Ecto neural progenitor cell (in vitro differentiated cells): ENCODE measurements at regions not wholly inside any gene's neighbourhood (a gene's known extent, or its start where the extent isn't known, plus 50 kb on each side); places are given as distances from the start of the nearest gene placed in this dataset.

Experiments used
- DNase-seq: peaks from one replicate; pipeline ENCODE4 v3.0.0-alpha.2; 2018; ENCODE audit warnings: low spot score

DNA sequence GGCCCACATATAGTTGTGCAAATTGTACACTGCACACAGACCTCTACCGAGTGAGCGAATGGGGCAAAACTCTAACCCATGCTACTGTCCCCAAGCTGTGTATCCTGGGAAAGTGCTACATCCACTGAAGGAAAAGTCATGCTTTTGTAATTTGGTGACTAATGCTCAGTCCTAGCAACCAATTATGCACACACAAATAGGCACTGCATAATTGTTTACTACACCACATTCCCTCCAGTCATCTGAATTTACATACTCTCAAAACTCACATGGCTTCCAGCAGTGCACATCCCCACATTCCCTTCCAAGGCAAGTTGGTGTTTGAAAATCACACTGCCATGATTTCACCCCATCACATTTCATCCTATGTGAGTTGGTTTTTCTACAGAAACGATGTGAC is 125.9 kb upstream of the OSMR start:
- DNase-seq, result no peak

GRCh38 chr5:38720554-38721361 is 125.1 kb upstream of the OSMR start:
- DNase-seq, result no peak

DNA sequence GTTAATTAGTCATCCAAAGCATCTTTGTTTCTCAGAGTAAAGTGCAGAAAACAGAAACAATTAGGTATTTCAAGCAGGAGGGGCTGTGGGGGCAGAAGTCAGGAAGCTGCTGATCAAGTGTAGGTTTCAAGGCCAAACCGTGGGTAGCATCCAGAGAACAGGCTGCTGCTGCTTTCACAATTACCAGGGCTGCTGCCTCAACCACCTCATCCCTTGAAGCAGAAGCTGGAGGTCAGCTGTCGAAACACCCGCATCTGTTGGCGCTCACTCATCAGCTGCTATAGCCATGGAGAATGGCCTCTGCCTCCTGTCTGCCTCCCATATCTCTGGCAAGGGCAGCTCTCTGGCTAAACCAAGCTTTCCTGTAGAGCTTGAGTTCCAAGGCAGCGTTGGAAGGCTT is 122.9 kb upstream of the OSMR start:
- DNase-seq, result no peak

DNA sequence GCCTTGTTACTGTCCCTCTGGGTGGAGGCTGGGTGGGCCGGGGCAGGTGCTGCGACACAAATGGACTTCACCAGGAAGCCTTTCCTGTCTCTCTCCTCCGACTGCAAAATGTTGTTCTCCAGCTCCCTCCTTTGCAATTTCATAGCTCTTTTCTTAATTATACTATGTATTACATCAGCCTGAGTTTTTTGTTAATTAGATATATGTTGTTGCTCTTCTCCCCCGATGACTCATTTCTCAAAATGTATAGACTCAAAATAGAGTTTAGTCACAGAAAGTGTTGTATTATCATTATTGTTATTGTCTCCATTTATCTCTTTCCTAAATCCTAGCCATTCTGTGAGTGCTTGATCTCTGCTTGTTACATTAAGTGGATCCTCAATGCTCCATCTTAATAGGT is 122.4 kb upstream of the OSMR start:
- no peak for DNase-seq

- DNase-seq, result no peak
Observed at GRCh38 chr5:38724301-38725030, 121.3 kb upstream of the OSMR start.

GRCh38 chr5:38725371-38725865 is 120.4 kb upstream of the OSMR start:
- peak; percentile 71 for DNase-seq

GRCh38 chr5:38726279-38726678 is 119.5 kb upstream of the OSMR start:
- DNase-seq, result no peak

DNA sequence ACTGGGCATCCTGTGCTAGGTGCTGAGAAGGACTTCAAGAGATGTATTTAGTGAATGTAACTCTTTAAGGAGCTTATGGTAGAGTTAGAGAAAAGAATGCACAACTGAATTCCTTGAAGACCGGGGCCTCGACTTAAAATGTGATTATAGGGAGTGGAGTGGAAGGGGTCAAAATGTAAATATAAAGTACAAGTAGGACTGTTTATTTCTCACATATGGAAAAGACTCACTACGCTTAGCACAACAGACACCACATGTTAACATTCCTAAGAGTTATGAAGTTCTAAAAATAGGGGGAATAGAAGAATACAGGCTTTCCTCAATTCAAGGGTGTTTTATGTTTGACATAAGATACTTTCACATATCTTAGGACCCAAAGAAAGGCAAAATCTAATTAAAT is 117.8 kb upstream of the OSMR start:
- DNase-seq, result no peak

- no peak for DNase-seq
Observed at GRCh38 chr5:38731461-38731860, 114.4 kb upstream of the OSMR start.

DNA sequence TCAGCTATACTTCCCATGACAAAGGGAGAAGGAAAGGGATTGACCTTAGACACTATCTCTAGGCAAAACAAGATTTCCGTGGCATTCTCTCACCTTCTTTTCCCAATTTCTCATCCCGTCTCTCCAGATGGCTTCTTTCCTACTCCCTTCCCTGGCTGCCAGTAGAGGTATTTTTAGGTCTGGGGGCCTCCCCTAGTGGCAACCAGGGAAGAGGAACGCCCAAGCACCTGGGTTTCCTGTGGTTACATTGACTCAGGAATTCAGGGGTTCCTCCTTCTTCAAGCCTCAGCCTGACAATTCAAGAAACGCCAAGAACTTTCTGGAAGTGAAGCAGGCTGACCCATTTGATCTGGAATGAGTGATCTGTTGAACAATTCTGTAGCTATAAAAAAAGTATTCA is 111.5 kb upstream of the OSMR start:
- DNase-seq, result no peak

DNA sequence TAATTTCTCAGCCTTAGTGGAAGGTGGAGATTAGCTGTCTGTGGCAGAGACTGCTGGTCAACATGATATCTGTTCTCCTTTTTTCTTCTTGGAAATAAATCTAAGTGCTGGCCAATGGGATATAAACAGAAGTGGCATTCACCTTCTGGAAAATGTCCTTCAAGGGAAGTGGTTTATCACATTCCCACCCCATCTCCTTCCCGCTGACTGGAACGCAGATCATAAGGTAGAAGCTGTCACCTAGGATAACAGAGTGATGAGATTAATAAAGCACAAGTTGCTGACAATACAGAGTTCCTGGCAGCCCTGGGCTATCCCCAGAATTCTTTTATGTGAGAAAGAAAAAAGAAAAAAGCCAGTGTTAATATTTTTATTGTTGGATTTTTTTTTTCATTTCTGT is 109.7 kb upstream of the OSMR start:
- DNase-seq, result no peak

GRCh38 chr5:38737976-38738375 is 107.8 kb upstream of the OSMR start:
- no peak for DNase-seq

DNA sequence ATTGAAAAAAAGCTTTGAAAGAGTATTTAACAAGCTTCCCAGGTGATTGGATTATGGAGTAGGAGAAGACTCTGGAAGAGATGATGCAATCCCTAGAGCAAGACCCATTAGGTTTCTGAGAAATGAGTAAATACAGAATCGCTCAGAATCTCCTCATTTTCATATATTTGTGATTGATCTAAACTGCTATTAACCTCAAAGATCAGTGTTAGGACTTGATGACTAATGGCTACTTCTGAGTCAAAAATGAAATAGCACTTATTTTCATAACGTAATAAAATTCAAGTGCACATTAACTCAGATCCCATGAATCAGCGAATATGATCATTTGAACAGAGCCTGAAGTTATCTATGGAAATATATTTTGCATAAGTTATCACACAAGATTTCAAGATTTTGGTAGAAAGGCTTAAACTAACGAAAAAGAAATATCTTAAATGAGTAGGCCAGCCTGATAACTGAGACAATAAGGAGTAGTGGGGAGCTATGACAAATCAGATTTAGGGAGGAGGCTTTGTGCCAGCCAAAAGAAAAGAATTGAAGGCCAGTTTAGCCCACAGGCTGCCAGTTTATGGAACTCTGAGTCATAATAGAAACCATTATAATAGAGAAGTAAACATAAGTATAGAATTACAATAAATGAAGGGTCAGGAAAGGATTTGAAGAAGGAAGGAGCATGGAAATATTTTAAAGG is 106.7 kb upstream of the OSMR start:
- no peak for DNase-seq

DNA sequence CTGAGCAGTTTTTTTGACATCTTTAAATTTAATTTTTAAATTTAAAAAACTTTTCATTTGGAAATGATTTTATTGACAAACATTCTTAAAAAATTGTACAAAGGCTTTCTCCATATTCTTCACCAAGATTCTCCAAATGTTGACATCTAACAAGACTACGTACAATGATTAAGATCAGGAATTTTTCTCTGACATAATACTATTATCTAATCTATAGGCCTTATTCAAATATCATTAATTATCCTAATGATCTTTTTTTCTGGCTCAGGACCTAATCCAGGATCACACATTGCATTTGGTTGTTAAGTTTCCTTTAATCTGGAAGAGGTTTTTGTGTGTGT is 106.1 kb upstream of the OSMR start:
- DNase-seq, result no peak

GRCh38 chr5:38742821-38743220 is 103.0 kb upstream of the OSMR start:
- no peak for DNase-seq

GRCh38 chr5:38743562-38743961 is 102.2 kb upstream of the OSMR start:
- DNase-seq, result no peak

GRCh38 chr5:38745836-38746732 is 99.7 kb upstream of the OSMR start:
- no peak for DNase-seq

DNA sequence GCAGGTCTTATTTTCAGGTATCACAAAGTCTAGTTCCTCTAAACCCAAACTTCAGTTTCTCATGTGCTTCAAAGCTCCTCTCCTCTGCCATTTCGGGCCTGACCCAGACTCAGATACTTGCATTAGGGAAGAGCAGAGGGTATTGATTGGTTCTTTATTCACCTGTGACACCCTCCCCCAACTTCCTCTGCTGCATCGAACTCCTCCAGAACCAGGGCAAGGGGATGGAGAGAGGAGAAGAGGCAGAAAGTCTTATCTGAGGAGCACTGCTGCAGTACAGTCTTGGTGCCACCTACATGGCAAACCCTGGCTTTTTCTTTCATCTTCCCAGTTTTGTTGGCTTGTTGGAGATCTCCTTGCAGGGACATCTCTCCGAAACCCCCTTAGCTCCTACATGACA is 96.0 kb upstream of the OSMR start:
- no peak for DNase-seq

DNA sequence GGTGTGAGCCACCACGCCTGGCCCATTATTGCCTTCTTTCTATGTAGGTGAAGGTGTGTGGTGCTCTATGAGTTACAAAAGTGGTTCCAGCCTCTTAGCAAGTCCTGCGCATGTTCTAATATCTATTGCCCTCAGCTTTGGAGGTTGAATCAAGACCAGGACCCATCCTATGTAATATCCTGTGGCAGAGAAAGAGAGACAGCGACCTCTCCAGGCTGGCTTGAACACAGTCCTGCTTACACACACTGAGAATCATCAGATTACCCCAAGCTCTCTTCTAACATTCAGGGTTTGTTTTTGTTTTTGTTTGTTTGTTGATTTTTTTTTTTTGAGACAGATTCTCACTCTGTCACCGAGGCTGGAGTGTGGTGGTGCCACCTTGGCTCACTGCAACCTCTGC is 94.7 kb upstream of the OSMR start:
- DNase-seq, result no peak

GRCh38 chr5:38752012-38752536 is 93.7 kb upstream of the OSMR start:
- DNase-seq, result no peak

DNA sequence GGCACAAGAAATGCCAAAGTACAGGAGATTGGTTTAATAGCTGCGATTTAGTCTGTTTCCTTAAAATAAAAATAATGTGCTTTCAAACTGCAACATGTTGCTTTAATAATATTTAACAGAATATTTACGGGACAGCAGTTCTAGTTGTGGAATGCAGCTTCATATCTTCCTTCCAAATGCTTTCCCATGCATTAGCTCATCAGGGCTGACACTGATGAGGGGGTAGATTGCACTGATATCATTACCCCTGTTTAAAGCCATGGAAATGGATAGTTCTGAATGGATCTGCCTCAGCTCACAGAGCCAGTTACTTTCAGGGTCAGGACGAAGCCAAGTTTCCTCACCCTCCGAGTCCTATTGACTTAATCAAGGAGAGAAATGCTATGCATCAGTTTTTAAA is 93.2 kb upstream of the OSMR start:
- DNase-seq, result no peak

DNA sequence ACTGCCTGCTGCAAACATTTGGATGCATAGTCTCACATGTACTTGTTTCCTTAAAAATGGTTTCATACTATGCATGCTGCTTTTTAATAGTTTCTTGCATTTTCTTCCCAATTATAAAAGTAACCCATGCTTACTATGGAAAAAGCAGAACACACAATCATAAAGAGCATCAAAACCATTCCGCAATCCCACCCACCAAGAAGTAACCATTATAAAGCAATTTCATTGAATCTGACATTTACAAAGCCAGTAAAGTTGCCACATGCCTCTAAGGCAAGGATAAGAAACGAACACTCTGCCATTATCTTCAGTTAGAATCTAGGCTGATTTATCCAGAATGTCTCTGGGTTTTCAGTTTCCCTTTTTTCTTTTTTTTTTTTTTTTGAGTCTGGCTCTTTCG is 92.7 kb upstream of the OSMR start:
- no peak for DNase-seq
